Mammary epithelial cell (primary cell): ENCODE measurements at regions not wholly inside any gene's neighbourhood (a gene's known extent, or its start where the extent isn't known, plus 50 kb on each side); places are given as distances from the start of the nearest gene placed in this dataset.

Source experiments
- CTCF ChIP-seq, 2 donors: IDR thresholded peaks in 1 of 2; conservative IDR thresholded peaks in 1 of 2; 2 replicates each; pipeline ENCODE4 v1.5.1; 2011 to 2012; ENCODE audit warnings: inconsistent platforms in 2 of 2, low read length in 2 of 2, mild to moderate bottlenecking in 2 of 2, control low read depth in 1 of 2, low read depth in 1 of 2; ENCODE audit not compliant: insufficient read depth in 1 of 2; ENCODE audit errors: extremely low read depth in 1 of 2
- EZH2 ChIP-seq: IDR thresholded peaks from 2 replicates; pipeline ENCODE4 v1.6.1; 2012; ENCODE audit warnings: low read length, inconsistent platforms, borderline replicate concordance

GRCh38 chr5:142515036-142515435 lies 170.9 kb downstream of the FGF1 start:
- TF ChIP-seq CTCF (conservative IDR thresholded peaks at IDR 0.05 in 1 of 2, IDR thresholded peaks at IDR 0.05 in 1 of 2; ENCODE audit: extremely low read depth in 1 of 2, insufficient read depth in 1 of 2, low read depth in 1 of 2, low read length in 2 of 2) (no peak), EZH2 (no peak)
